ENCODE measurements at regions not wholly inside any gene's neighbourhood (a gene's known extent, or its start where the extent isn't known, plus 50 kb on each side); places are given as distances from the start of the nearest gene placed in this dataset.

- TF ChIP-seq CTCF (conservative IDR thresholded peaks at IDR 0.05): no peak
- no peak overlapping the region for H2BK5ac ChIP-seq (ENCODE audit: insufficient read length, low read length)
- H2BK120ac ChIP-seq (ENCODE audit: low read depth, low read length, poor library complexity, severe bottlenecking): no peak overlapping the region
- H3K27me3 Mint-ChIP-seq (ENCODE audit: low read depth): peaks cover 5% of the 10 kb centered on the region; the same call in 1 of the 2 replicates
- no peaks in the 10 kb centered on the region for H3K36me3 Mint-ChIP-seq (ENCODE audit: insufficient read depth in 1 of 3, low read depth in 3 of 3)
- H3K4me3 Mint-ChIP-seq: no peak overlapping the region
- no peak overlapping the region for H3K4ac ChIP-seq (ENCODE audit: low read depth, low read length)
- no peak overlapping the region for H3K23ac ChIP-seq (ENCODE audit: insufficient read length, low read depth, low read length)
- H4K8ac ChIP-seq (replicated peaks; ENCODE audit: insufficient read length, low read depth, low read length): no peak overlapping the region
- H3K79me1 ChIP-seq (ENCODE audit: insufficient read depth, low read depth, low read length, poor library complexity, severe bottlenecking): no peaks in the 10 kb centered on the region
- H2BK20ac ChIP-seq (ENCODE audit: low read depth, low read length, poor library complexity, severe bottlenecking): no peak overlapping the region
- no peak overlapping the region for H3K4me2 ChIP-seq (ENCODE audit: insufficient read depth, insufficient read length, low read length)
- H3K9me3 Mint-ChIP-seq: peaks cover 3% of the 10 kb centered on the region in 2 experiments; a peak in 4 of 5 replicates
- H3K56ac ChIP-seq (ENCODE audit: insufficient read length, low read depth, low read length): no peak overlapping the region
- H3K27ac Mint-ChIP-seq: no peak overlapping the region
- WGBS (ENCODE audit: extremely low coverage, insufficient read length, low lambda C conversion rate): no CpG with 5 or more reads among the region's 2 CpGs
- no peak overlapping the region for H2BK12ac ChIP-seq (ENCODE audit: insufficient read length, low read depth, low read length)
- no peaks in the 10 kb centered on the region for H3K23me2 ChIP-seq (ENCODE audit: insufficient read length, low read depth, low read length, poor library complexity, severe bottlenecking)
- H3T11ph ChIP-seq (ENCODE audit: low read length): no peak overlapping the region
- DNase-seq: no peak
- no peak overlapping the region for H3K18ac ChIP-seq (ENCODE audit: insufficient read length, low read depth, low read length)
- no peak overlapping the region for H2AFZ ChIP-seq (ENCODE audit: low read length)
- H3K9me3 ChIP-seq (ENCODE audit: control insufficient read depth, low read depth, low read length): no peaks in the 10 kb centered on the region
- H3K4me1 Mint-ChIP-seq: no peaks in the 10 kb centered on the region
- H3K27ac ChIP-seq (ENCODE audit: insufficient read length, low read depth, low read length): no peak overlapping the region
- H4K91ac ChIP-seq (ENCODE audit: insufficient read length, low read depth, low read length): no peak overlapping the region
- no peak overlapping the region for H3K14ac ChIP-seq (ENCODE audit: insufficient read depth, low read length)
- H2AK5ac ChIP-seq (ENCODE audit: insufficient read length, low read length): no peak overlapping the region
- H3K4me1 ChIP-seq (ENCODE audit: insufficient read depth, low read length): no peaks in the 10 kb centered on the region
- no peaks in the 10 kb centered on the region for H4K20me1 ChIP-seq (ENCODE audit: control insufficient read depth, insufficient read depth, insufficient read length)
- no peak overlapping the region for H2BK15ac ChIP-seq (ENCODE audit: low read depth, low read length)
- H3K79me2 ChIP-seq (ENCODE audit: insufficient read depth, low read length): no peaks in the 10 kb centered on the region
- no peak overlapping the region for H3K9ac ChIP-seq (ENCODE audit: extremely low read depth, insufficient read length, low read length)
- H4K5ac ChIP-seq (ENCODE audit: insufficient read length, low read depth, low read length): no peak overlapping the region
- no peaks in the 10 kb centered on the region for H3K27me3 ChIP-seq (ENCODE audit: insufficient read depth, low read length)
Observed at GRCh38 chr2:224166654-224167053, 127.6 kb upstream of the SERPINE2 start.

All from H9 (cell line).